ENCODE measurements at regions not wholly inside any gene's neighbourhood (a gene's known extent, or its start where the extent isn't known, plus 50 kb on each side); places are given as distances from the start of the nearest gene placed in this dataset.

- TF ChIP-seq, protein P1, sequence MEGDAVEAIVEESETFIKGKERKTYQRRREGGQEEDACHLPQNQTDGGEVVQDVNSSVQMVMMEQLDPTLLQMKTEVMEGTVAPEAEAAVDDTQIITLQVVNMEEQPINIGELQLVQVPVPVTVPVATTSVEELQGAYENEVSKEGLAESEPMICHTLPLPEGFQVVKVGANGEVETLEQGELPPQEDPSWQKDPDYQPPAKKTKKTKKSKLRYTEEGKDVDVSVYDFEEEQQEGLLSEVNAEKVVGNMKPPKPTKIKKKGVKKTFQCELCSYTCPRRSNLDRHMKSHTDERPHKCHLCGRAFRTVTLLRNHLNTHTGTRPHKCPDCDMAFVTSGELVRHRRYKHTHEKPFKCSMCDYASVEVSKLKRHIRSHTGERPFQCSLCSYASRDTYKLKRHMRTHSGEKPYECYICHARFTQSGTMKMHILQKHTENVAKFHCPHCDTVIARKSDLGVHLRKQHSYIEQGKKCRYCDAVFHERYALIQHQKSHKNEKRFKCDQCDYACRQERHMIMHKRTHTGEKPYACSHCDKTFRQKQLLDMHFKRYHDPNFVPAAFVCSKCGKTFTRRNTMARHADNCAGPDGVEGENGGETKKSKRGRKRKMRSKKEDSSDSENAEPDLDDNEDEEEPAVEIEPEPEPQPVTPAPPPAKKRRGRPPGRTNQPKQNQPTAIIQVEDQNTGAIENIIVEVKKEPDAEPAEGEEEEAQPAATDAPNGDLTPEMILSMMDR (IDR thresholded peaks at IDR 0.05), result no peak
- no peak for TF ChIP-seq POLR2A (IDR thresholded peaks at IDR 0.05; ENCODE audit: low read depth)
Measured at GRCh38 chrX:96449896-96450295, 234.7 kb upstream of the DIAPH2 start.

Data from esophagus muscularis mucosa (tissue), 3 donors.